DND-41 (cell line): ENCODE measurements at regions not wholly inside any gene's neighbourhood (a gene's known extent, or its start where the extent isn't known, plus 50 kb on each side); places are given as distances from the start of the nearest gene placed in this dataset.
A peak's percentile ranks its signal among the peaks of the same experiment; 100 is the strongest.

ENCODE experiments used
- ATAC-seq: fragments of 200-7000 bp; cut with Tn5 transposase; 3 replicates; pipeline ENCODE4 v1.9.1; 2021; ENCODE audit warnings: low read depth; ENCODE audit not compliant: insufficient read depth
- DNase-seq: peaks from one replicate; pipeline ENCODE4 v3.0.0-alpha.2; 2020
- H2AFZ ChIP-seq: 2 replicates; pipeline ENCODE4 v1.6.0; 2012; ENCODE audit warnings: low read depth, low read length
- H3K27ac ChIP-seq: 2 replicates; pipeline ENCODE4 v1.5.1; 2012; ENCODE audit warnings: low read length, inconsistent platforms
- H3K27me3 ChIP-seq: fragments of 200-600 bp; sonication (generic); 2 replicates; pipeline ENCODE4 v1.6.0; 2012; ENCODE audit warnings: low read length, mild to moderate bottlenecking, inconsistent platforms; ENCODE audit not compliant: insufficient read depth, poor library complexity
- H3K36me3 ChIP-seq: 2 replicates; pipeline ENCODE4 v1.5.1; 2012; ENCODE audit warnings: low read length, inconsistent platforms; ENCODE audit not compliant: insufficient read depth
- H3K4me1 ChIP-seq: 2 replicates; pipeline ENCODE4 v1.5.1; 2012; ENCODE audit warnings: mild to moderate bottlenecking, low read length; ENCODE audit not compliant: insufficient read depth
- H3K4me2 ChIP-seq: 2 replicates; pipeline ENCODE4 v1.6.0; 2012; ENCODE audit warnings: mild to moderate bottlenecking, moderate library complexity, low read length, inconsistent platforms; ENCODE audit not compliant: insufficient read depth
- H3K4me3 ChIP-seq, 2 experiments: fragments of 200-600 bp in 1 of 2; shearing (Covaris generic) in 1 of 2; 2 replicates each; pipeline ENCODE4 v1.5.1; 2012 to 2016; ENCODE audit warnings: inconsistent platforms in 2 of 2, low read length in 2 of 2, mild to moderate bottlenecking in 2 of 2, low read depth in 1 of 2, moderate library complexity in 1 of 2
- H3K79me2 ChIP-seq: 2 replicates; pipeline ENCODE4 v1.6.0; 2012; ENCODE audit warnings: low read length, inconsistent platforms; ENCODE audit not compliant: insufficient read depth
- H3K9ac ChIP-seq: 2 replicates; pipeline ENCODE4 v1.6.0; 2012; ENCODE audit warnings: low read depth, mild to moderate bottlenecking, inconsistent platforms, low read length, moderate library complexity
- H3K9me3 ChIP-seq: 2 replicates; pipeline ENCODE4 v1.5.1; 2012; ENCODE audit warnings: low read length, moderate library complexity, mild to moderate bottlenecking, inconsistent platforms; ENCODE audit not compliant: insufficient read depth, severe bottlenecking
- H4K20me1 ChIP-seq: 2 replicates; pipeline ENCODE4 v1.6.0; 2012; ENCODE audit warnings: low read length; ENCODE audit not compliant: insufficient read depth
- CTCF ChIP-seq: IDR thresholded peaks from 2 replicates; pipeline ENCODE4 v1.5.1; 2012; ENCODE audit warnings: borderline replicate concordance, low read length, moderate library complexity, mild to moderate bottlenecking; ENCODE audit not compliant: poor library complexity, severe bottlenecking; ENCODE audit errors: extremely low read depth
- EZH2 ChIP-seq: IDR thresholded peaks from 3 replicates; pipeline ENCODE4 v1.6.1; 2012; ENCODE audit warnings: borderline replicate concordance, low read depth, mild to moderate bottlenecking, moderate library complexity, low read length, inconsistent platforms; ENCODE audit not compliant: severe bottlenecking

GRCh38 chr10:47081264-47081663, 170.0 kb downstream of the PTPN20 start:
- no peaks in the 10 kb centered on the region for H3K79me2 ChIP-seq
- H3K4me2 ChIP-seq: no peak overlapping the region
- TF ChIP-seq CTCF (no peak), EZH2 (no peak)
- DNase-seq (peak; percentile 50), ATAC-seq (peak; percentile 44)
- no peaks in the 10 kb centered on the region for H3K27me3 ChIP-seq
- H4K20me1 ChIP-seq: no peaks in the 10 kb centered on the region
- H3K36me3 ChIP-seq: no peaks in the 10 kb centered on the region
- H3K9me3 ChIP-seq: no peaks in the 10 kb centered on the region
- no peak overlapping the region for H3K9ac ChIP-seq
- H3K4me3 ChIP-seq: no peak overlapping the region
- H3K4me1 ChIP-seq: peaks cover 12% of the 10 kb centered on the region
- H3K27ac ChIP-seq: no peak overlapping the region
- no peak overlapping the region for H2AFZ ChIP-seq

GRCh38 chr10:47082055-47082784, 171.0 kb downstream of the PTPN20 start:
- TF ChIP-seq EZH2: no peak
- TF ChIP-seq CTCF: no peak
- Histone ChIP-seq H3K36me3 (no peaks in the 10 kb centered on the region), H3K79me2 (no peaks in the 10 kb centered on the region), H3K4me3 (no peak overlapping the region), H3K27ac (no peak overlapping the region), H4K20me1 (no peaks in the 10 kb centered on the region), H3K9ac (no peak overlapping the region), H3K9me3 (no peaks in the 10 kb centered on the region), H3K4me2 (no peak overlapping the region), H3K27me3 (no peaks in the 10 kb centered on the region), H2AFZ (no peak overlapping the region), H3K4me1 (peaks cover 12% of the 10 kb centered on the region)
- ATAC-seq: no peak
- no peak for DNase-seq

- peak; percentile 13 for DNase-seq
- Histone ChIP-seq H3K9ac (no peak overlapping the region), H3K4me1 (peaks cover 15% of the 10 kb centered on the region), H3K4me3 (no peak overlapping the region), H3K9me3 (no peaks in the 10 kb centered on the region), H3K4me2 (no peak overlapping the region), H2AFZ (no peak overlapping the region), H3K36me3 (no peaks in the 10 kb centered on the region), H3K79me2 (no peaks in the 10 kb centered on the region), H3K27ac (0 out of 2 replicates have a peak overlapping the region, but pooled peaks have one; percentile 8), H3K27me3 (no peaks in the 10 kb centered on the region), H4K20me1 (no peaks in the 10 kb centered on the region)
- TF ChIP-seq EZH2 (no peak), CTCF (no peak)
- peak; percentile 72 for ATAC-seq
Measured at GRCh38 chr10:47087667-47088066, 176.4 kb downstream of the PTPN20 start.
